ENCODE measurements at regions not wholly inside any gene's neighbourhood (a gene's known extent, or its start where the extent isn't known, plus 50 kb on each side); places are given as distances from the start of the nearest gene placed in this dataset.

DNA sequence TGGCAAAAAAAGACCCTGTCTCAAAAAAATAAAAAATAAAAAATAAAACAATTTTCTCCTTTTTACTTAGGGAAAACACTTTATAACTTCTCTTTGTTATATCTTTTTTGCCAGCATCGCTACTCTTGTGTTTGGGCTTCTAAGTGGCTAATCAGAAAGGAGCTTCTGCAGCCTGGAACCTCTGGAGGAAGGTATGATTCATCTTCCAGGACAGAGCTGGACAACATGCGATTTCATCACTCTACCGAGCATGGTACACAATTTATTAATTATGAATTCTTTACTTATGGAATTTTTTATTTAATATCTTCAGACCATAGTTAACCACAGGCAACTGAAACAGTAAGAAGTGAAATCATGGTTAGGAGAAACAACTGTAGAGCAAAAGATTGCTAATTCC, 1254.3 kb upstream of the AGA start:
- TF ChIP-seq, protein P1, sequence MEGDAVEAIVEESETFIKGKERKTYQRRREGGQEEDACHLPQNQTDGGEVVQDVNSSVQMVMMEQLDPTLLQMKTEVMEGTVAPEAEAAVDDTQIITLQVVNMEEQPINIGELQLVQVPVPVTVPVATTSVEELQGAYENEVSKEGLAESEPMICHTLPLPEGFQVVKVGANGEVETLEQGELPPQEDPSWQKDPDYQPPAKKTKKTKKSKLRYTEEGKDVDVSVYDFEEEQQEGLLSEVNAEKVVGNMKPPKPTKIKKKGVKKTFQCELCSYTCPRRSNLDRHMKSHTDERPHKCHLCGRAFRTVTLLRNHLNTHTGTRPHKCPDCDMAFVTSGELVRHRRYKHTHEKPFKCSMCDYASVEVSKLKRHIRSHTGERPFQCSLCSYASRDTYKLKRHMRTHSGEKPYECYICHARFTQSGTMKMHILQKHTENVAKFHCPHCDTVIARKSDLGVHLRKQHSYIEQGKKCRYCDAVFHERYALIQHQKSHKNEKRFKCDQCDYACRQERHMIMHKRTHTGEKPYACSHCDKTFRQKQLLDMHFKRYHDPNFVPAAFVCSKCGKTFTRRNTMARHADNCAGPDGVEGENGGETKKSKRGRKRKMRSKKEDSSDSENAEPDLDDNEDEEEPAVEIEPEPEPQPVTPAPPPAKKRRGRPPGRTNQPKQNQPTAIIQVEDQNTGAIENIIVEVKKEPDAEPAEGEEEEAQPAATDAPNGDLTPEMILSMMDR (IDR thresholded peaks at IDR 0.05; ENCODE audit: low read length), result no peak
- no peak for TF ChIP-seq EZH2 (optimal IDR thresholded peaks at IDR 0.05; ENCODE audit: low read depth, low read length)

All from MM.1S (cell line).